ENCODE measurements at regions not wholly inside any gene's neighbourhood (a gene's known extent, or its start where the extent isn't known, plus 50 kb on each side); places are given as distances from the start of the nearest gene placed in this dataset.

- TF ChIP-seq ZBTB26 (tag by site-specific recombination; optimal IDR thresholded peaks at IDR 0.05) (no peak), ZNF571 (tag by site-specific recombination; IDR thresholded peaks at IDR 0.05) (no peak), ZSCAN30 (tag by site-specific recombination; IDR thresholded peaks at IDR 0.05) (no peak), PRDM1 (tag by site-specific recombination; IDR thresholded peaks at IDR 0.05) (no peak), ZNF426 (tag by site-specific recombination; IDR thresholded peaks at IDR 0.05) (no peak), ZNF548 (tag by site-specific recombination; IDR thresholded peaks at IDR 0.05) (no peak)
Observed at GRCh38 chr5:4579679-4580078, 560.5 kb upstream of the ADAMTS16 start (continued).

GRCh38 chr5:4580772-4581171 lies 559.4 kb upstream of the ADAMTS16 start:
- H3K36me3 ChIP-seq (ENCODE audit: control insufficient read depth in 2 of 2, insufficient read depth in 1 of 2, low read length in 2 of 2), result no peaks in the 10 kb centered on the region
- no peak overlapping the region for H3K4me3 ChIP-seq (ENCODE audit: low read depth, low read length)
- H3K9me3 ChIP-seq (ENCODE audit: control insufficient read depth, insufficient read depth, low read depth, low read length), result no peaks in the 10 kb centered on the region
- no peak overlapping the region for H3K27ac ChIP-seq (ENCODE audit: extremely low read depth, low read depth, low read length)
- no peaks in the 10 kb centered on the region for H3K4me1 ChIP-seq (ENCODE audit: control insufficient read depth, insufficient read depth, low read length)
- ChIA-PET CTCF (no interaction called here), POLR2A (no interaction called here)
- no peak for TF ChIP-seq SP2 (tag by site-specific recombination; IDR thresholded peaks at IDR 0.05)
- no peak for TF ChIP-seq ZNF280D (tag by site-specific recombination; IDR thresholded peaks at IDR 0.05)
- TF ChIP-seq ZFP41 (tag by site-specific recombination; IDR thresholded peaks at IDR 0.05; ENCODE audit: borderline replicate concordance), result no peak
- no peak for TF ChIP-seq ZNF768 (tag by site-specific recombination; IDR thresholded peaks at IDR 0.05)
- no peak for TF ChIP-seq ZNF354C (tag by site-specific recombination; IDR thresholded peaks at IDR 0.05; ENCODE audit: borderline replicate concordance, low read depth)
- no peak for TF ChIP-seq ZNF747 (tag by site-specific recombination; IDR thresholded peaks at IDR 0.05)
- TF ChIP-seq ZNF423 (tag by site-specific recombination; IDR thresholded peaks at IDR 0.05), result no peak
- no peak for TF ChIP-seq PRDM6 (tag by site-specific recombination; IDR thresholded peaks at IDR 0.05)
- no peak for TF ChIP-seq KLF1 (tag by site-specific recombination; IDR thresholded peaks at IDR 0.05)
- no peak for TF ChIP-seq ZNF521 (tag by site-specific recombination; IDR thresholded peaks at IDR 0.05)
- TF ChIP-seq ZNF473 (tag by site-specific recombination; IDR thresholded peaks at IDR 0.05), result no peak
- TF ChIP-seq TSHZ1 (tag by site-specific recombination; IDR thresholded peaks at IDR 0.05; ENCODE audit: borderline replicate concordance), result no peak
- no peak for TF ChIP-seq ZBTB8A (tag by site-specific recombination; IDR thresholded peaks at IDR 0.05)
- no peak for TF ChIP-seq ZNF169 (tag by site-specific recombination; IDR thresholded peaks at IDR 0.05)
- TF ChIP-seq ZNF302 (tag by site-specific recombination; IDR thresholded peaks at IDR 0.05; ENCODE audit: low read depth), result no peak
- TF ChIP-seq ZNF639 (tag by site-specific recombination; IDR thresholded peaks at IDR 0.05), result no peak
- TF ChIP-seq ZNF19 (tag by site-specific recombination; IDR thresholded peaks at IDR 0.05; ENCODE audit: low read depth), result no peak
